HCT116 (cell line): ENCODE measurements at regions not wholly inside any gene's neighbourhood (a gene's known extent, or its start where the extent isn't known, plus 50 kb on each side); places are given as distances from the start of the nearest gene placed in this dataset.

Experiments
- CTCF ChIP-seq, 3 experiments: fragments of 200-600 bp in 1 of 3; sonication (generic) in 1 of 3; IDR thresholded peaks in 2 of 3; conservative IDR thresholded peaks in 1 of 3; 2 replicates each; pipeline ENCODE4 v1.5.1; 2012 to 2017; ENCODE audit warnings: low read depth in 2 of 3, low read length in 2 of 3, antibody characterized with exemption in 1 of 3, borderline replicate concordance in 1 of 3, control low read depth in 1 of 3, mild to moderate bottlenecking in 1 of 3, mixed read lengths in 1 of 3, mixed run types in 1 of 3, moderate library complexity in 1 of 3; ENCODE audit not compliant: insufficient read depth in 1 of 3
- EZH2phosphoT487 ChIP-seq: fragments of 200-600 bp; IDR thresholded peaks from 2 replicates; pipeline ENCODE4 v1.6.1; 2018; ENCODE audit warnings: antibody characterized with exemption, borderline replicate concordance
- MAX ChIP-seq: IDR thresholded peaks from 2 replicates; pipeline ENCODE4 v1.6.1; 2012
- POLR2A ChIP-seq: IDR thresholded peaks from 2 replicates; pipeline ENCODE4 v1.7.0; 2011; ENCODE audit warnings: borderline replicate concordance; ENCODE audit not compliant: insufficient read depth, insufficient read length; ENCODE audit errors: extremely low read depth
- YY1 ChIP-seq: IDR thresholded peaks from 2 replicates; pipeline ENCODE4 v1.6.1; 2011; ENCODE audit warnings: low read length, low read depth, moderate library complexity, mild to moderate bottlenecking; ENCODE audit not compliant: insufficient replicate concordance; ENCODE audit errors: extremely low read depth
- ZNF274 ChIP-seq: fragments of 200-500 bp; sonication (Bioruptor generic); IDR thresholded peaks from 2 replicates; pipeline ENCODE4 v1.6.1; 2014; ENCODE audit warnings: mild to moderate bottlenecking, low read depth, low read length, inconsistent platforms
- TF ChIP-seq, protein P1 (sequence below): IDR thresholded peaks from 2 replicates; pipeline ENCODE4 v1.6.1; 2011; ENCODE audit warnings: mild to moderate bottlenecking, low read length, moderate library complexity; ENCODE audit not compliant: insufficient replicate concordance; ENCODE audit errors: extremely low read depth

DNA sequence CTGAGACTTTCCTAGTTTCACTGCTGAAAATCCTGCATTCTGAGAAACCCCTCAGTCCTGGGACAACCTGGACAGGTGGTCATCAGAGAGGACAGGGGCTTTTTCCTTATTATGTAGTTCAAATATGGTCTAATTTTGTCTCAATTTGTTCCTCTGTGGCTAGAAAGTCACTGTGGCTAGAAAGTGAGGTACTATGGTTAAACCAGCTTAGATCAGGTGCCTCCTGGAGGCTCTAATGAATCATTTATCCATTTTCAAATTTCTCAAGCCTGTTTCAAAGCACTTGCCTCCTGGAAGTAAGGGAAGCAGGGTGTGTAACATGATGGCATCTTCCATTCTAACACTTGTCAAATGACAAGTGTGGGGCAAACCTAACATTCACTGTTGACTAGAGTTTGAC, 326.8 kb downstream of the PIK3C3 start:
- no peak for TF ChIP-seq CTCF (IDR thresholded peaks at IDR 0.05 in 2 of 3, conservative IDR thresholded peaks at IDR 0.05 in 1 of 3; ENCODE audit: borderline replicate concordance in 1 of 3, insufficient read depth in 1 of 3, low read depth in 2 of 3, low read length in 2 of 3)
- TF ChIP-seq EZH2phosphoT487, result no peak
- TF ChIP-seq MAX, result no peak
- TF ChIP-seq, protein P1, sequence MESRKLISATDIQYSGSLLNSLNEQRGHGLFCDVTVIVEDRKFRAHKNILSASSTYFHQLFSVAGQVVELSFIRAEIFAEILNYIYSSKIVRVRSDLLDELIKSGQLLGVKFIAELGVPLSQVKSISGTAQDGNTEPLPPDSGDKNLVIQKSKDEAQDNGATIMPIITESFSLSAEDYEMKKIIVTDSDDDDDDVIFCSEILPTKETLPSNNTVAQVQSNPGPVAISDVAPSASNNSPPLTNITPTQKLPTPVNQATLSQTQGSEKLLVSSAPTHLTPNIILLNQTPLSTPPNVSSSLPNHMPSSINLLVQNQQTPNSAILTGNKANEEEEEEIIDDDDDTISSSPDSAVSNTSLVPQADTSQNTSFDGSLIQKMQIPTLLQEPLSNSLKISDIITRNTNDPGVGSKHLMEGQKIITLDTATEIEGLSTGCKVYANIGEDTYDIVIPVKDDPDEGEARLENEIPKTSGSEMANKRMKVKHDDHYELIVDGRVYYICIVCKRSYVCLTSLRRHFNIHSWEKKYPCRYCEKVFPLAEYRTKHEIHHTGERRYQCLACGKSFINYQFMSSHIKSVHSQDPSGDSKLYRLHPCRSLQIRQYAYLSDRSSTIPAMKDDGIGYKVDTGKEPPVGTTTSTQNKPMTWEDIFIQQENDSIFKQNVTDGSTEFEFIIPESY, result no peak
- TF ChIP-seq POLR2A, result no peak
- TF ChIP-seq YY1, result no peak
- TF ChIP-seq ZNF274, result no peak
